Neural cell (in vitro differentiated cells): ENCODE measurements at regions not wholly inside any gene's neighbourhood (a gene's known extent, or its start where the extent isn't known, plus 50 kb on each side); places are given as distances from the start of the nearest gene placed in this dataset.

Experiments
- EP300 ChIP-seq: fragments of 450-650 bp; conservative IDR thresholded peaks from 2 replicates; pipeline ENCODE4 v1.6.1; 2014; ENCODE audit warnings: antibody characterized with exemption, mild to moderate bottlenecking, moderate library complexity; ENCODE audit not compliant: poor library complexity, severe bottlenecking
- EZH2 ChIP-seq: fragments of 200-600, 300-800 bp; shearing (Covaris generic), sonication (generic); IDR thresholded peaks from 2 replicates; pipeline ENCODE4 v1.6.1; 2014; ENCODE audit warnings: antibody characterized with exemption, low read length, borderline replicate concordance, mild to moderate bottlenecking; ENCODE audit not compliant: insufficient read depth, poor library complexity, severe bottlenecking
- POLR2AphosphoS5 ChIP-seq: IDR thresholded peaks from 2 replicates; pipeline ENCODE4 v1.6.1; 2012
- RAD21 ChIP-seq: fragments of 450-650 bp; conservative IDR thresholded peaks from 2 replicates; pipeline ENCODE4 v1.6.1; 2014; ENCODE audit warnings: antibody characterized with exemption, mild to moderate bottlenecking, moderate library complexity
- TAF1 ChIP-seq: IDR thresholded peaks from 2 replicates; pipeline ENCODE4 v1.6.1; 2012; ENCODE audit warnings: low read depth
- TF ChIP-seq, protein P1 (sequence below): fragments of 450-650 bp; IDR thresholded peaks from 2 replicates; pipeline ENCODE4 v1.5.1; 2014; ENCODE audit warnings: antibody characterized with exemption, mild to moderate bottlenecking, moderate library complexity; ENCODE audit not compliant: poor library complexity, severe bottlenecking

DNA sequence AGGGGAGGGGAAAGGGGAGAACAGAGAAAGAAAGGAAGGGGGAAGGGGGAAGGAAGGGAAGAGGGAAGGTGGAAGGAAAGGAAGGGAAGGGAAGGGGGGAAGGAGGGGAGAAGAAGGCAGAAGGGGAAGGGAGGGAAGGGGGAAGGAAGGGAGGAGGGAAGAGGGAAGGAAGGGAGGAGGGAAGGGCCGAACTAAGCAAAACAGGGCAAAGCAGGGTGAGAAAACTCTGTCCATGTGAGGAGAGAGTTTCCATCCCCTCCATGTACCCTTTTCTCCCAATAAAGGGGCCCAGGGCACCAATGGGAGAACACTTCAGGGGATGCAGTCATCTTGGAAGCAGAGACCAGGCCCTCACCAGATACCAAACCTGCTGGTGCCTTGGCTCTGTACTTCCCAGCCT, 256.8 kb upstream of the CDH5 start:
- TF ChIP-seq, protein P1, sequence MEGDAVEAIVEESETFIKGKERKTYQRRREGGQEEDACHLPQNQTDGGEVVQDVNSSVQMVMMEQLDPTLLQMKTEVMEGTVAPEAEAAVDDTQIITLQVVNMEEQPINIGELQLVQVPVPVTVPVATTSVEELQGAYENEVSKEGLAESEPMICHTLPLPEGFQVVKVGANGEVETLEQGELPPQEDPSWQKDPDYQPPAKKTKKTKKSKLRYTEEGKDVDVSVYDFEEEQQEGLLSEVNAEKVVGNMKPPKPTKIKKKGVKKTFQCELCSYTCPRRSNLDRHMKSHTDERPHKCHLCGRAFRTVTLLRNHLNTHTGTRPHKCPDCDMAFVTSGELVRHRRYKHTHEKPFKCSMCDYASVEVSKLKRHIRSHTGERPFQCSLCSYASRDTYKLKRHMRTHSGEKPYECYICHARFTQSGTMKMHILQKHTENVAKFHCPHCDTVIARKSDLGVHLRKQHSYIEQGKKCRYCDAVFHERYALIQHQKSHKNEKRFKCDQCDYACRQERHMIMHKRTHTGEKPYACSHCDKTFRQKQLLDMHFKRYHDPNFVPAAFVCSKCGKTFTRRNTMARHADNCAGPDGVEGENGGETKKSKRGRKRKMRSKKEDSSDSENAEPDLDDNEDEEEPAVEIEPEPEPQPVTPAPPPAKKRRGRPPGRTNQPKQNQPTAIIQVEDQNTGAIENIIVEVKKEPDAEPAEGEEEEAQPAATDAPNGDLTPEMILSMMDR = no peak
- no peak for TF ChIP-seq EZH2
- no peak for TF ChIP-seq TAF1
- TF ChIP-seq RAD21 = no peak
- no peak for TF ChIP-seq POLR2AphosphoS5
- TF ChIP-seq EP300 = no peak
